Astrocyte of the hippocampus (primary cell): ENCODE measurements at regions not wholly inside any gene's neighbourhood (a gene's known extent, or its start where the extent isn't known, plus 50 kb on each side); places are given as distances from the start of the nearest gene placed in this dataset.
"Not testable (repeated sequence)": the region's sequence is repeated elsewhere in the genome, so short reads cannot be mapped to it uniquely, and the experiment has no call there.

Experiments
- DNase-seq: peaks from one replicate; pipeline ENCODE4 v3.0.0; 2011; ENCODE audit warnings: low read depth, low spot score

DNA sequence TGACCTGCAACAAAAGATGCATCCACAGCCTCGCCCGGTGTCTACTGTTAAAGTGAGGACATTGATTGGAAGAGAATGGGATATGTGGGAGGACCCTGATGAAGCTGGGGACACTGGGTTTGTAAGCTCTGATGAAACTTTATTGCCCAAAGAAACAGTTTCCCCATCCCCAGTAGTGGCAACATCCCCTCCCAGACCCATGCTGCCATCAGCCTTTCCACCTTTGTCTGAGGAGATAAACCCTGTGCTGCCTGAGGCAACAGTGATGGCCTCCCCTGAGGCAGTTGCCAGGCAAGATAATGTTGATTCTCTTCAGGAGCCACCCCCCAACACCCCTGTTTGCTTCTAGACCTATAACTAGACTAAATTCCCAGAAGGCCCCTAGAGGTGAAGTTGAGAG, 234.0 kb downstream of the TFAP2B start:
- not testable (repeated sequence) for DNase-seq

- not testable (repeated sequence) for DNase-seq
Observed at GRCh38 chr6:51055316-51055715, 236.6 kb downstream of the TFAP2B start.

GRCh38 chr6:51057296-51057695, 238.6 kb downstream of the TFAP2B start:
- DNase-seq: no peak

- DNase-seq: no peak
Observed at GRCh38 chr6:51060262-51060762, 241.6 kb downstream of the TFAP2B start.

DNA sequence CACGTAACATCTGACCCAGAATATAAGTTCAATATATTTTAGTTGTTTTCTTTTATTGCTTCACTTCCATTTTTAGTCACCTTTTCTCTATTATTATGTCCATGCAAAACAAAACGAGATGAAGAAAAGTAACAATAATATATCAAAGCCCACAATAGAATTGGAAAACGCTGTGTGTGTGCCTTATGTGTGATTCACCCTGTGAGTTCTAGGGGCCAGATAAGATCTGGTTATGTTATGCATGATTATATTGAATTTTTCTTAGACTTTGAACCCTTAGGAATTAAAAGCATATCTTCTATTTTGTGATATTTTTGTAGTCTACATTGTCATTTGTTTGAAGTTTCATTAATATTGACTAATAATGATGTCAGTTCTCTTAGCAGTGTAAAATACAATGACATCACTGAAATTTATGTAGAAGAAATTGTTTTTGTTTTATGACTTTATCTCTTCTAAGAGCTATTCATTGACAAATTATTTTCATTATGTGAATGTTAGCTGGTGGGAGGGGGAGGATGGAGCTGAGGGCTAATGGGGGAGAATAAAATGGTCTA, 243.6 kb downstream of the TFAP2B start:
- no peak for DNase-seq

- DNase-seq: no peak
Observed at GRCh38 chr6:51077821-51078518, 259.3 kb downstream of the TFAP2B start.

DNA sequence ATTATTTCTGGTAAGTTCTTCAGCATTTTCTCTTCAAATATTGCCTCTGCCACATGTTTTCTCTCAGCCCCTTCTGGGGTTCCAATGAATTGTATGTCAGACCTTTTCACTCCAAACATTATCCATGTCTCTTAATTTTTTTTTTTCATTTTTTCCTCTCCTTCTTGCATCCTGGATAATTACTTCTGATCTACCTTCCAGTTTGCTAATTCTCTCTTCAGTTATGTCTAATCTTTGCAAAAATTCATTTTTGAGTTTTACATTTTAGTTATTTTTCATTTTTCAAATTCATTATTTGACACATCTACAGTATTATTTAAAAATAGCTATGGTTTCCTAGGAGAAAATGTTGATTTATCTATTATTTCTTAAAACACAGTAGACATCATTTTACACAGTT, 271.7 kb downstream of the TFAP2B start:
- no peak for DNase-seq

DNA sequence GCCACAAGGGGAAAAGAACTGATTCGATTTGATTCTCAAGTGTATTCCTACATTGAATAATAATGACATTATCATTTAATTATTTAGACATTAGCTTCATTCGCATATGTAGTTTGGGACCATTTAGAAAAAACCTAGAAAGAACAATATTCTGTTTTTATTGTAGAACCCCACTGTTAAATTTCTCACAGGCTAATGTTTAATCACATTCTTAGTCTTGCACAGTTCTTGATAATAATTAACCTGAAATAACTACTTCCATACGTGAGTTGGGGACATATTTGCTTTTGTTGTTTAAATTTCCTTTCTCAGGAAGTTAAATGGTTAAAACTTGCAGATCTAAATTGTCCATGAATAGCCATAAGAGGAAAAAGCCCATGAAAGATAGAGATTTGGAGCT, 275.2 kb downstream of the TFAP2B start:
- DNase-seq: no peak

- no peak for DNase-seq
Observed at GRCh38 chr6:51094271-51094670, 275.6 kb downstream of the TFAP2B start.

DNA sequence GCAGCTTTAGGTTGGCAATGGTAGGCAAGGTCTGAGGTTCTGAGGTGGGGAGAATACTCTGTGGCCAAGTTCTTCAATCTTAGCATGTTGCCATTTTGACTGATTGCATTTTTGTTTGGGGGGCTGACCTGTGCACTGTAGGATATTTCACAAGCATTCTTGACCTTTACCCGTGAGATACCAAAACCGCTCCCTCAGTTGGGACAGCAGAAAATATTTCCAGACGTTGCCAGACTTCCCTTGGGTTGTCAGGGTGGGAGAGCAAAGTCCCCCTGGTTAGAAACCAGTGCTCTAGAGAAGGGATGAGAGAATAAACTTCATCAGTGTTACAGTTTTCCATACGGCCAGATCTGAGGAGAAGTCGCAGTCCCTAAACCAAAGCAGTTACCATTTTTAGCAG, 279.6 kb downstream of the TFAP2B start:
- no peak for DNase-seq

GRCh38 chr6:51098791-51099190, 280.1 kb downstream of the TFAP2B start:
- DNase-seq: no peak

DNA sequence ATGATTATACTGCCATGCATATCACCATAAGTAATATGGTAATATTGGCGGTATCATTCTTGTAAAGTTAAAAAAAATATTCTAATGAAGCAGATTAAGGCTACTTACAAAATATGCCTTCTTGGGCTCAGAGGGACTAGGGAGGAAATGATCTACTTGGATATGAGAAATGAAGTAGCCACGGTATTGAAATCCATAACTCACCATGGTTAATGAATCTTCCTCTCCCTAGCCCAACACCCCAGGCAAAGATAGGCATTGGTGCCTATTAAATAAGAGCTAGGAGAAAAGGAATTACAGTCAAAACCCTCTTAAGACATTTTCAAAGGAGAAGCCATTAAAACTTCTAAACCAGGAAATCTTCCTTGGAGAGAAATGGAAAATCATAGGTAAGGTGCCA, 280.5 kb downstream of the TFAP2B start:
- no peak for DNase-seq

DNA sequence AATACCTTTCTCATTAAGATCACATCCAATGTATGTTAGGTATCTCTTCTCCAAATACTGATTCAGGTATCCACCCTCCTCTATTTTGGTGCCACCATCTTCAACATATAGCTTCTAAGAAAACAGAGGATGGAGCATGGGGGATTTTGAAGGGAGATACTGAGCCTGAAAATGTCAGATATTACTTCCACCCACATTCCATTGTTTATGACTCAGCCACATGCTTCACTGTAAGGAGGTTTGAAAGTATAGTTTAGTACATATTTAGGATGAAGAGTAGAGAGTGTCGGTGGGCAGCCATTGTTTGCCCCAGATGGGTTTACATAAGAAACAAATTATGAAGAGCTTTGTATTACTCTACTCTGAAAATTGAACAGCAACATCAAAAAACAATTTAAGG, 286.7 kb downstream of the TFAP2B start:
- DNase-seq: no peak

- no peak for DNase-seq
Observed at GRCh38 chr6:51107769-51108203, 289.1 kb downstream of the TFAP2B start.

DNA sequence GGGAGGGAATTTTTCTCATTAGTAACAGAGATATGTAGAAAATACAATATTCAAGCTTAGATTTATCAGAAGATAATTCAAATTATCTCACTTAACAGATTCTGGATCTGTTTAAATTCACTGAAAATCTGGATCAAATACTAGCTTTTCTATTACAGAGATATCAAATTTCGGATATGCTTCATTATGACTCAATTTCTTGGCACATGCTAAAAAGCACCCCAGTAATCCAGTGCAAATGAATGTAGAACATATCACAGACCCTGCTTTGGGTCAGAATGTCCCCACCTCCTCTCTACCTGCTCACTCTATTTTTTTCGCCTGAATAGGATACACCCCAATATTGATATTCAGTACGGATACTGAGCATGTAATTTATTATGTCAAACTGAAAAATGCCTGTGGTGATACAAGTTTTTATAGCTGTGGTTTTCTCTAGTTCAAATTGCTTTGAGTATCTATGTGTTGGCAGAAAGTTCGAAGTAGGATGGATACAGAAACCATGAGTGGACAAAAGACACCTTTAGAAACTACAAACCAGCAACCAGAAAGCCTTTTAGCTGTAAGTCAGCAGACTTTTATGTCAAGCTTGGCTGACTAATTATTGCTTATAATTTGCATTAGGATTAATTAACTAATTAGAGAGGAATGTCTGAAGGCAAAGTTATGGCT, 290.0 kb downstream of the TFAP2B start:
- no peak for DNase-seq

DNA sequence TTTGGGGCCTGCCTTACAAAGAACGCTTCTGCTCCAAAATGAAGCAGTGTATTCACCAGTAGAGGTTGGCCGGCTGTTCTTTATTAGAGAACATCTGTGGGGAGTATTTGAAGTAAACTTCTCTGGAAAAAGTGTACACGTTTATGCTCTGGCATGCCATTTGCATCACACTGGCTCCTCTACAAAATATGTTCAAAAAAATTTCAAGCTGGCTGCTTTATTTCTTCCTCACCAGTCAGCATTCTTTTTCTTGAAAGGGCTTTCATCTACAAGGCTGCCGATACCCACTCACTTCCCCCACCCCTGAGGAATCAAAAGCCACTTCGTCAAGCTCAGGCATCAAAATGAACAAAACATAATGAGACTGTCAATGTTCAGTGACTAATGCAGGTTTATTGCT, 294.1 kb downstream of the TFAP2B start:
- no peak for DNase-seq

DNA sequence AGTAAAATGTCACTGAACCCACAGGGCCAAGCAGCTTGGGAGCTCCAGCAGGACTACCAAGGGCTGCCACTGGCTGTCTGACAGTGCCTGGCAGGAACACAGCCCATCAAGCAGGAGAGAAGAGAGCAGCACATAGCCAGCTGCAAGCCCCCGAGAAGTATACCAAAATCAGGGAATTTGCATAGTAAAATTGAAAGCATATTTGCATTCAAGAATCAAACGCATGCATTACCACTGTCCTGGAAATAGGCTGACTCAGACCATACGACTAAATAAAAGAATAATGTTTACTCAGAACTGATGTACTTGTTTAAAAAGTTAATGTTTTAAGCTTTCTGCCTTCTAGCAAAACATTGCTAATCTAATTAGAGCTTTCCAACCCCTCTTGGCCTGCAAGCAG, 298.1 kb downstream of the TFAP2B start:
- no peak for DNase-seq

GRCh38 chr6:51118792-51119191, 300.1 kb downstream of the TFAP2B start:
- no peak for DNase-seq

DNA sequence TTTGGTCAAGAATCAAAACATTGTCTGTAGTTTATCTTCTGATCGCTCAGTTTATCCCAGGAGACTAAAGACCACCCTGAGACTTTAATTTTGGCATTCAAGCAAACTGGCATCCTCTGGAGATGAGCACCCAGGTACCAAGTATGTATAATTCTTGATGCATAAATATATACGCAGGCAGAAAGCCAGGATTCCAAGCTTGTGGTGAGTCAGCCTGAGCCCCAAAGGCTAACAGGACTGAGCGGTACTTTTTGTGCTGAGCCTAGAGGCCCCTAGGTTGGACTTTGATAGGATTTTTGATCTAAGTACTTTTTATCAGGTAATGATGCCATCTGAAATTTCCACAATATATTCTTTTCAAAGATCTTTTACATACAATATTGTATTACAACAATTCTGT, 301.3 kb downstream of the TFAP2B start:
- DNase-seq: no peak

DNA sequence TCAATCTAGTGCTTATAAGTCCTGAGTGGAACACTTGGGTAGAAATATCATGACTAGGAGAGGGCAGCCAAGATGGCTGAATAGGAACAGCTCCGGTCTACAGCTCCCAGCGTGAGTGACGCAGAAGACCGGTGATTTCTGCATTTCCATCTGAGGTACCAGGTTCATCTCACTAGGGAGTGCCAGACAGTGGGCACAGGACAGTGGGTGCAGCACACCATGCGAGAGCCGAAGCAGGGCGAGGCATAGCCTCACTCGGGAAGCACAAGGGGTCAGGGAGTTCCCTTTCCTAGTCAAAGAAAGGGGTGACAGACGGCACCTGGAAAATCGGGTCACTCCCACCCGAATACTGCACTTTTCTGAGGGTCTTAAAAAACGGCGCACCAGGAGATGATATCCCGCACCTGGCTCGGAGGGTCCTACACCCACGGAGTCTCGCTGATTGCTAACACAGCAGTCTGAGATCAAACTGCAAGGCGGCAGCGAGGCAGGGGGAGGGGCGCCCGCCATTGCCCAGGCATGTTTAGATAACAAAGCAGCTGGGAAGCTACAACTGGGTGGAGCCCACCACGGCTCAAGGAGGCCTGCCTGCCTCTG, 302.8 kb downstream of the TFAP2B start:
- not testable (repeated sequence) for DNase-seq

GRCh38 chr6:51129043-51129442, 310.4 kb downstream of the TFAP2B start:
- DNase-seq: no peak

- no peak for DNase-seq
Observed at GRCh38 chr6:51137777-51138176, 319.1 kb downstream of the TFAP2B start.
